DND-41 (cell line): ENCODE measurements at regions not wholly inside any gene's neighbourhood (a gene's known extent, or its start where the extent isn't known, plus 50 kb on each side); places are given as distances from the start of the nearest gene placed in this dataset.

Experiments used
- ATAC-seq: fragments of 200-7000 bp; cut with Tn5 transposase; 3 replicates; pipeline ENCODE4 v1.9.1; 2021; ENCODE audit warnings: low read depth; ENCODE audit not compliant: insufficient read depth
- DNase-seq: peaks from one replicate; pipeline ENCODE4 v3.0.0-alpha.2; 2020
- H2AFZ ChIP-seq: 2 replicates; pipeline ENCODE4 v1.6.0; 2012; ENCODE audit warnings: low read depth, low read length
- H3K27ac ChIP-seq: 2 replicates; pipeline ENCODE4 v1.5.1; 2012; ENCODE audit warnings: low read length, inconsistent platforms
- H3K27me3 ChIP-seq: fragments of 200-600 bp; sonication (generic); 2 replicates; pipeline ENCODE4 v1.6.0; 2012; ENCODE audit warnings: low read length, mild to moderate bottlenecking, inconsistent platforms; ENCODE audit not compliant: insufficient read depth, poor library complexity
- H3K36me3 ChIP-seq: 2 replicates; pipeline ENCODE4 v1.5.1; 2012; ENCODE audit warnings: low read length, inconsistent platforms; ENCODE audit not compliant: insufficient read depth
- H3K4me1 ChIP-seq: 2 replicates; pipeline ENCODE4 v1.5.1; 2012; ENCODE audit warnings: mild to moderate bottlenecking, low read length; ENCODE audit not compliant: insufficient read depth
- H3K4me2 ChIP-seq: 2 replicates; pipeline ENCODE4 v1.6.0; 2012; ENCODE audit warnings: mild to moderate bottlenecking, moderate library complexity, low read length, inconsistent platforms; ENCODE audit not compliant: insufficient read depth
- H3K4me3 ChIP-seq, 2 experiments: fragments of 200-600 bp in 1 of 2; shearing (Covaris generic) in 1 of 2; 2 replicates each; pipeline ENCODE4 v1.5.1; 2012 to 2016; ENCODE audit warnings: inconsistent platforms in 2 of 2, low read length in 2 of 2, mild to moderate bottlenecking in 2 of 2, low read depth in 1 of 2, moderate library complexity in 1 of 2
- H3K79me2 ChIP-seq: 2 replicates; pipeline ENCODE4 v1.6.0; 2012; ENCODE audit warnings: low read length, inconsistent platforms; ENCODE audit not compliant: insufficient read depth
- H3K9ac ChIP-seq: 2 replicates; pipeline ENCODE4 v1.6.0; 2012; ENCODE audit warnings: low read depth, mild to moderate bottlenecking, inconsistent platforms, low read length, moderate library complexity
- H3K9me3 ChIP-seq: 2 replicates; pipeline ENCODE4 v1.5.1; 2012; ENCODE audit warnings: low read length, moderate library complexity, mild to moderate bottlenecking, inconsistent platforms; ENCODE audit not compliant: insufficient read depth, severe bottlenecking
- H4K20me1 ChIP-seq: 2 replicates; pipeline ENCODE4 v1.6.0; 2012; ENCODE audit warnings: low read length; ENCODE audit not compliant: insufficient read depth
- CTCF ChIP-seq: IDR thresholded peaks from 2 replicates; pipeline ENCODE4 v1.5.1; 2012; ENCODE audit warnings: borderline replicate concordance, low read length, moderate library complexity, mild to moderate bottlenecking; ENCODE audit not compliant: poor library complexity, severe bottlenecking; ENCODE audit errors: extremely low read depth
- EZH2 ChIP-seq: IDR thresholded peaks from 3 replicates; pipeline ENCODE4 v1.6.1; 2012; ENCODE audit warnings: borderline replicate concordance, low read depth, mild to moderate bottlenecking, moderate library complexity, low read length, inconsistent platforms; ENCODE audit not compliant: severe bottlenecking

GRCh38 chr18:40672590-40672989, 1282.4 kb upstream of the PIK3C3 start:
- Histone ChIP-seq H3K36me3 (no peaks in the 10 kb centered on the region), H3K27ac (no peak overlapping the region), H2AFZ (no peak overlapping the region), H3K9me3 (no peaks in the 10 kb centered on the region), H3K79me2 (no peaks in the 10 kb centered on the region), H3K4me3 (no peak overlapping the region), H3K4me1 (no peaks in the 10 kb centered on the region), H3K27me3 (no peaks in the 10 kb centered on the region), H3K9ac (no peak overlapping the region), H4K20me1 (no peaks in the 10 kb centered on the region), H3K4me2 (no peak overlapping the region)
- ATAC-seq (no peak), DNase-seq (no peak)
- TF ChIP-seq EZH2 (no peak), CTCF (no peak)

GRCh38 chr18:40670668-40671375, 1284.2 kb upstream of the PIK3C3 start:
- no peak for ATAC-seq
- TF ChIP-seq CTCF (no peak), EZH2 (no peak)
- Histone ChIP-seq H2AFZ (no peak overlapping the region), H3K4me3 (no peak overlapping the region), H3K4me1 (no peaks in the 10 kb centered on the region), H3K4me2 (no peak overlapping the region), H3K9me3 (no peaks in the 10 kb centered on the region), H4K20me1 (no peaks in the 10 kb centered on the region), H3K27me3 (no peaks in the 10 kb centered on the region), H3K36me3 (no peaks in the 10 kb centered on the region), H3K9ac (no peak overlapping the region), H3K79me2 (no peaks in the 10 kb centered on the region), H3K27ac (no peak overlapping the region)
- no peak for DNase-seq

GRCh38 chr18:40662898-40663437, 1292.1 kb upstream of the PIK3C3 start:
- DNase-seq = no peak
- H3K79me2 ChIP-seq = no peaks in the 10 kb centered on the region
- no peak for ATAC-seq

More at GRCh38 chr18:40662898-40663437, 1292.1 kb upstream of the PIK3C3 start:
- no peaks in the 10 kb centered on the region for H3K36me3 ChIP-seq
- H3K4me2 ChIP-seq = no peak overlapping the region
- H2AFZ ChIP-seq = no peak overlapping the region
- H3K4me1 ChIP-seq = no peaks in the 10 kb centered on the region
- no peak overlapping the region for H3K4me3 ChIP-seq
- TF ChIP-seq EZH2 (no peak), CTCF (no peak)
- no peaks in the 10 kb centered on the region for H3K27me3 ChIP-seq
- no peaks in the 10 kb centered on the region for H3K9me3 ChIP-seq
- H3K9ac ChIP-seq = no peak overlapping the region
- no peak overlapping the region for H3K27ac ChIP-seq
- H4K20me1 ChIP-seq = no peaks in the 10 kb centered on the region
